ENCODE measurements at regions not wholly inside any gene's neighbourhood (a gene's known extent, or its start where the extent isn't known, plus 50 kb on each side); places are given as distances from the start of the nearest gene placed in this dataset.
A peak's percentile ranks its signal among the peaks of the same experiment; 100 is the strongest.

GRCh38 chr12:129966146-129966995 is 62.5 kb upstream of the TMEM132D start:
- Histone ChIP-seq H3K4me3 (no peak overlapping the region), H3K36me3 (no peaks in the 10 kb centered on the region), H3K27me3 (no peaks in the 10 kb centered on the region), H3K27ac (no peak overlapping the region), H3K9me3 (no peaks in the 10 kb centered on the region), H3K4me1 (no peaks in the 10 kb centered on the region)
- TF ChIP-seq CTCF (IDR thresholded peaks at IDR 0.05): no peak
- FAIRE-seq (no peak), ATAC-seq (no peak), DNase-seq (no peak)
- WGBS, 2 donors: 74 to 76% methylated on average over 10 of the region's 10 CpGs
- intact Hi-C loops (cut with DNase I): no loop called here

- no peak for TF ChIP-seq CTCF (IDR thresholded peaks at IDR 0.05)
- Histone ChIP-seq H3K27ac (no peak overlapping the region), H3K9me3 (no peaks in the 10 kb centered on the region), H3K4me3 (no peak overlapping the region), H3K36me3 (no peaks in the 10 kb centered on the region), H3K4me1 (no peaks in the 10 kb centered on the region), H3K27me3 (no peaks in the 10 kb centered on the region)
- DNase-seq (no peak), FAIRE-seq (no peak), ATAC-seq (no peak)
- intact Hi-C loops (cut with DNase I): no loop called here
- 84 to 86% methylated on average over 7 of the region's 7 CpGs for WGBS, 2 donors
Observed at GRCh38 chr12:129971721-129972120, 67.9 kb upstream of the TMEM132D start.

DNA sequence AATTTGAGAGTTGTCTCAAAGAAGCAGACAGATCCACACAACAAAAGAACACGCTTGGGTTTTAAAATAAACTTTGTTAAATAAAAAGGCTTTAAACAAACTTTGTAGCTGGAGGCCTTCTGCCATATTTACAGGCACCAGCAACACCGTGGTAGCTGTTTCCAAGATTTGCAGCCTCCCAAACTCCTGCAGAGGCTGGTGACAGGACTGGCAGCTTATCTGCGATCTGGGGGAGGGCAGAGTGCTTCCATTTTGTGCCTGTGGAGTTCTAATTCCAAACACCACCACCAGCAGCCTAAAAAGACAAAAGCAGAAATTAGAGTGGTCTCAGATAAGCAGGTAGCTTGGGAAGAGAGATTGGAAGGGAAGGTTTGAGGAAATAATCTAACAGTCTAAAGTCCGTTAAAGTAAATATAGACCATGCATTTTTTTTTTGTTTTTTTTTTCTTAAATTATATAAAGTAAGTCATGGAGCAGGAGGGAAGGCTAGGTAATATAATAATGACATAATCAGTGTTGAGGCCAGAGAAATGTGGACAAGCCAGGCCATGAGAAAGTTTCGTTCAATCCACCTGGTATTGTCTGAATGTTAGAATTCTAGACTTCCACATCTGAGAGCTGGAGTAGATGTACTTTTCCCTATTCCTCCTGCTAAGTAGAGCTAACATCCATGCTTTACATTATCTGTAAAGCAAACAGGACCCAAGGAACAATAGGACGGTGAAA is 69.6 kb upstream of the TMEM132D start:
- no peaks in the 10 kb centered on the region for H3K27me3 ChIP-seq
- ATAC-seq: peak; percentile 50 to 80 (median 62)
- no peak for TF ChIP-seq CTCF (IDR thresholded peaks at IDR 0.05)
- H3K27ac ChIP-seq: no peak overlapping the region
- intact Hi-C loops (cut with DNase I): no loop called here
- peak in 1 of 6 donors; percentile 27 for DNase-seq
- no peaks in the 10 kb centered on the region for H3K4me1 ChIP-seq
- FAIRE-seq: no peak
- no peaks in the 10 kb centered on the region for H3K36me3 ChIP-seq
- H3K4me3 ChIP-seq: no peak overlapping the region
- H3K9me3 ChIP-seq: no peaks in the 10 kb centered on the region
- 31 to 36% methylated on average over 6 of the region's 6 CpGs for WGBS, 2 donors

GRCh38 chr12:129984106-129984505 is 80.3 kb upstream of the TMEM132D start:
- H3K36me3 ChIP-seq: no peaks in the 10 kb centered on the region
- 51% methylated on average over 4 of the region's 4 CpGs for WGBS, 2 donors
- H3K27ac ChIP-seq: no peak overlapping the region
- intact Hi-C loops (cut with DNase I): no loop called here
- H3K4me3 ChIP-seq: no peak overlapping the region
- DNase-seq (no peak), ATAC-seq (no peak), FAIRE-seq (no peak)
- H3K9me3 ChIP-seq: no peaks in the 10 kb centered on the region
- H3K27me3 ChIP-seq: no peaks in the 10 kb centered on the region
- no peaks in the 10 kb centered on the region for H3K4me1 ChIP-seq
- no peak for TF ChIP-seq CTCF (IDR thresholded peaks at IDR 0.05)

GRCh38 chr12:129987841-129988240 is 84.0 kb upstream of the TMEM132D start:
- H3K4me3 ChIP-seq: no peak overlapping the region
- no peak overlapping the region for H3K27ac ChIP-seq
- FAIRE-seq (no peak), DNase-seq (no peak), ATAC-seq (no peak)
- H3K36me3 ChIP-seq: no peaks in the 10 kb centered on the region
- no peaks in the 10 kb centered on the region for H3K9me3 ChIP-seq
- intact Hi-C loops (cut with DNase I): no loop called here
- 44 to 66% methylated on average over 5 of the region's 5 CpGs for WGBS, 2 donors
- H3K4me1 ChIP-seq: no peaks in the 10 kb centered on the region
- TF ChIP-seq CTCF (IDR thresholded peaks at IDR 0.05): no peak
- no peaks in the 10 kb centered on the region for H3K27me3 ChIP-seq
